ENCODE measurements at regions not wholly inside any gene's neighbourhood (a gene's known extent, or its start where the extent isn't known, plus 50 kb on each side); places are given as distances from the start of the nearest gene placed in this dataset.

DNA sequence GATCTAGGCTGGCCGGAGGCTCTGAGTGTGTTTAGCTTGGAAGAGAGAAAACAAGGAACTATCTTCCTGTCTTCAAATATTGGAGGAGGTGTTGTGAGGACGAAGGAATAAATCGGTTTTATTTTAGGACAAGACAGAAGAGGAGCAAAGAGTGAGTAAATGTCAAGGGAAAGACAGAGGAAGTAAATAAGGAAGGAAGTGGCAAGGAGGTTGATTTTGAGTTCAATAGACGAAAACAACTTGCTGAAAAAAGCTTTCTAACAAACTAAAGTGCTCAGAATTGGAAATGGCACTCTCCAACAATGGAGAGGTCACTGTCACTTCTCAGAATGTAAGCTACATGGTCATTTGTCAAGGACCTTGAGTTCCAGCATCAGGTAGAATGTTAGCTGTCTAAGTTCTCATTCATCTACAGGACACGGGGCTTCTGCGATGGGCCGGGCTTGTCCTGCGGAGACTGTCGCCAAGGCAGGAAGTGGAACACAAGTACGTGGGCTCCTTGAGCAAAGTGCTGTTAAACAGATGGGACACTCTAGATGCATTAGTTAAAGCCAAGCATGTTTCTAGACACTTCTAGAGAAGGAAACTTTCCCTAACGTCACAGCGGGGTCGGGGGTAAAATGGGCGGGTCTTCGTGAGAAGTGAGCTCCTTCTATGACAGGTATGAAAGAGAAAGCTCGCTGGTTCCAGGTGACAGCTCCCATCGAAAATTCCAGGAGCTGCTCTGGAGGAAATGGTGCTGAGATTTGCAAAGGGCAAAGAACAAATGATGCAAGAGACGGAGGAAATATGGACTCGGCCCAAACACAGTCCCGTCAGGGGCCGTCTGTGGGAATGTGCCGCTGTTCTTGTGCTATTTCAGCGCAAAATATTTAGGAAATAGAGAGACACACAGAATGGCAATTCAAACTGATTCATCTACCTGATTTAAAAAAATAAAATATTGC lies 103.9 kb upstream of the UBL3 start:
- DNase-seq (peak; percentile 38), ATAC-seq (peak; percentile 84)

DNA sequence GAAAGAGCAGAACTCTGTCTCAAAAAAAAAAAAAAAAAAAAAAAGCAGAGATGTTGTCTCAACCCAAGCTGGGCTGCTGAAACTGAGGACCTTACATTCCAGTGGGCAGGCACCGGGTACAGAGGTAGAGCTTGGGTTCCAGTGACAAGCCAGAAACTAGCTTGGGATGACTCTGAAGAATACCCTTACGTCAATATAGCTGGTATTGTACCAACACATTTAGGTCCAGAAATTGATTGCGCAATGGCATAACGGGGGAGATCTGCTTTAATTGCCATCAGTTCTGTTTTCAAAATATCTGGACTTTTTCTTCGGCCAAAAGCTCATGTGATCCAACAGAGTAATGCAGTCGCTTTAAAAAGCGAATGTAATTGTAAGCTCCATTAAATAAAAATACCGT lies 103.1 kb upstream of the UBL3 start:
- DNase-seq (no peak), ATAC-seq (no peak)

- ATAC-seq (no peak), DNase-seq (no peak)
Observed at GRCh38 chr13:29952245-29952644, 101.8 kb upstream of the UBL3 start.

- no peak for DNase-seq
Observed at GRCh38 chr13:29948791-29949190, 98.4 kb upstream of the UBL3 start.

GRCh38 chr13:29948244-29948643 lies 97.8 kb upstream of the UBL3 start:
- no peak for ATAC-seq
- no peak for DNase-seq

More at GRCh38 chr13:29948791-29949190, 98.4 kb upstream of the UBL3 start:
- ATAC-seq, result no peak

- ATAC-seq, result no peak
- no peak for DNase-seq
Observed at GRCh38 chr13:29947839-29948238, 97.4 kb upstream of the UBL3 start.

DNA sequence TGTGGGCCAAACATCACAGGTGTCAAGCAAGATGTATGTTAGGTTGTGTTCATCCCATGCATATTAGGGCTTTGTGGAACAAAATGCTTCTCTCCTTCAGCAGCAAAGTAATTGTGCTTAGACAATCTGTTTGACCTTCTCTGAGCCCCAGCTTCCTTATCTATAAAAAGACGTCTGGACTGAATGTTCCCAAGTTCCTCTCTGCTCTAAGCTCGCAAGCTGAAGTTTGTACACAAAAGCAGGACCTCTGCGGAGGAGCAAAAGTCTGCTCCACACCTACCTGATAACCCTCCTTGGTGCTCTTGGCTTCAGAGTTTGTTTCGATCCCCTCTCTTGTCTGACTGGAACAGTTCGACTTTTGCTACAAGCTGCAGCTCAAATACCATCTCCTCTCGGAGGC lies 95.7 kb upstream of the UBL3 start:
- no peak for DNase-seq

DNA sequence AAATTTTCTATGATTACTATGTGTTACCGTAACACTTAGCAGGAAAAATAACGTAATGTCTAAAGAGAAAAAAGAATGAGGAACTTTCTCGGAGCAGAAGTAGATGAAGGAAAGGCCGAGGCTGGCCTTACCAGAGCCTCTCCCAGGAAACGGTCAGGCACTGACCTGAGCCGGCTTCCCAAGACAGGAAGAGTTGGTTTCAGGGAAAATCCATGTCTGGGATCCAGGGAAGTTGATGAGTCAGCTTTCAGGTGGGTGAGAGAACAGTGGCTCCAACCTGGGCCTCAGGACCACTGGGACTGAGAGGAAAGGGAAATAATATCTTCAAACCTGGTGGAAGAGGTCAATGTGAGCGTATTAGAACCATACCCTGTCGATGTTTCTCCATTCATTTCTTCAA lies 93.3 kb upstream of the UBL3 start:
- no peak for DNase-seq
- no peak for ATAC-seq

More for the DNA sequence above, 95.7 kb upstream of the UBL3 start:
- ATAC-seq, result no peak

DNA sequence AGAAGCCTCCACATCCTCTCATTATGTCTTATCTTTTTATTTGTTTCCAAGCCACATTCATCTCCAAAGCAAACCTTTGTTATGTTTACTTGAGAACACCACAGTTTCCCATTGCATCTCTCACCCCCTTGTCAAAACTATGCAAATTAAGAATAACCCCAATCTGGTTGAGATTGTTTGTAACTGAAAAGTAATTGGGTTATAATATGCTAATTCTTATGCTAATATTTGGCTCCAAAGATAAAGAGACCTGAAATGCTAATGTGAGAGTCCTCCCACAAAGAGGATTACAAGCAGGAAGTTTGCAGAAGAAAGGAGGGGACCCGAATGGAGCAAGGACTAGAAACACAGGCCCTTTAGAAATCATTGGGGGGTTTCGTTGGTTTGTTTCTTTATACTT lies 92.9 kb upstream of the UBL3 start:
- ATAC-seq (no peak), DNase-seq (no peak)

DNA sequence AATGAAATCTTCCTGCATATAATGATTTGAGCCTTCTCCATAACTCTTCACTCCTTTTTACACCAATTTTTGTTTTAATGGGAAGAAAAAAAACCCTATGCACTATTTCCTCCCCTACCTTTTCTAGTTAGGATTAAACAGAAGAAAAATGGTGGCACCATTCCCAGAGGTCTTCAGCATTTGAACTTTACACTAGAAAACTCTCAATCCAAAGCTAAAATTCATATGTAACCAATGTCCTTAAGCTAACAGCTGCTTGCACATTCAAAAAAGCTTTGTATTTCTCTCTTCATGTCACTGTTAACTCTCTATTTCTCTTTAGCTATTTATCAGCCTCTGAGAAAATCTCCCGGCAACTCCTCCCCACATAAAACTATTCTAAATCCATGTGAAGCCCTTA lies 90.3 kb upstream of the UBL3 start:
- no peak for ATAC-seq
- no peak for DNase-seq

GRCh38 chr13:29939158-29939557 lies 88.7 kb upstream of the UBL3 start:
- ATAC-seq (no peak), DNase-seq (no peak)

- DNase-seq, result no peak
- no peak for ATAC-seq
Observed at GRCh38 chr13:29937841-29938240, 87.4 kb upstream of the UBL3 start.

GRCh38 chr13:29937379-29937778 lies 87.0 kb upstream of the UBL3 start:
- no peak for DNase-seq

DNA sequence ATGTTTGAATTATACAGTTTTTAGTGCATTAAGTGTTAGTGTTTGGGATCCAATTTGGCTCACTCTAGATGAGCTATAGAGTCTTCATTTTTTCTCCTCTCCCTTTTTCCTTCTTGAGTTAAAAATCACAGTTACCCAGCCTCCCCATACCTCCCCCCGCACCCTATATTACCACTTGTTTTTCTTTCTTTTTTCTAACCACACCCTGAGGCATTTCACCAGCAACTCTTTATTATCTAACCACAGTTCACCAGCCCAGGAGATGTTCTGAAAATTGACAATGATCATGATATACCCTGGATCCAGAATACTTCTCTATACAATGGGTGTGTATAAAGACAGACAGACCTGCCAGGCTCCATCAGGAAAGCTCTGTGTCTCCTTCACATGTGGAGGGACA lies 86.5 kb upstream of the UBL3 start:
- ATAC-seq (no peak), DNase-seq (no peak)

More at GRCh38 chr13:29937379-29937778, 87.0 kb upstream of the UBL3 start:
- no peak for ATAC-seq

DNA sequence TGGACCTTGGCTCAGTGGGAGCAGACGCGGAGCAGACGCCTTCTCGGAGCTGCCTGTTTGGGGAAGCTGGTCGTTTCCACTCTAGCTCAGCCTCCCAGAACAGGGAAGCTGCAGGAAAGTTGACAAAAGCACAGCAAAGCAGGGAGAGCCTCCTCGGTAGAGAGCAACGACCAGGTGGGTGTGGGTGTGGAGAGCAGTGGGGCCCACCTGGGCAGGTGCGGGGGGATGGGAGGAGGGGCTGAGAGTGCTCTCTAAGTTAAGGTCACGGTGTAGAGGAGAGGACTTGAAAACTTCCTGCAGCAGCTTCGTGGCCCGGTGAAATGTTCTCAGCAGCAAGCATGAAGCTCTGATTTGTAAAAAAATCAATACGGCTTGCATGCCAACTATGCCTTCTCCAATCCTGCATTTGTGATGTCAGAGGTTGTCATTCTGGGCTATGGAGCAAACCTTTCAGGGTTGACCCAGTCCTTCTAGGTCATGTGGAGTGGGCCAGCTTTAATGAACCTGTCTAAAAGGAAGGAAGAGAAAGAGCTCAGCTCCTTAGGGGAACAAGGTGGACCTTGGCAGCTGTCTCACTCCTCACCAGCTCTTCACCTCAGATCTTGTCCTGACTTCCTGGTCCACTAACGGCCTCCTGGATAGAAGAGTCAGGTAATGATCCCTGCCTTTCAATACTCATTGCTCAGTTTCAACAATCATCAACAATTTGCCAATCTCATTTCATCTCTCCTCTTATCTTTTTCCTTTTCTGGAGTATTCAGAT lies 85.8 kb upstream of the UBL3 start:
- ATAC-seq (peak; percentile 1), DNase-seq (no peak)

DNA sequence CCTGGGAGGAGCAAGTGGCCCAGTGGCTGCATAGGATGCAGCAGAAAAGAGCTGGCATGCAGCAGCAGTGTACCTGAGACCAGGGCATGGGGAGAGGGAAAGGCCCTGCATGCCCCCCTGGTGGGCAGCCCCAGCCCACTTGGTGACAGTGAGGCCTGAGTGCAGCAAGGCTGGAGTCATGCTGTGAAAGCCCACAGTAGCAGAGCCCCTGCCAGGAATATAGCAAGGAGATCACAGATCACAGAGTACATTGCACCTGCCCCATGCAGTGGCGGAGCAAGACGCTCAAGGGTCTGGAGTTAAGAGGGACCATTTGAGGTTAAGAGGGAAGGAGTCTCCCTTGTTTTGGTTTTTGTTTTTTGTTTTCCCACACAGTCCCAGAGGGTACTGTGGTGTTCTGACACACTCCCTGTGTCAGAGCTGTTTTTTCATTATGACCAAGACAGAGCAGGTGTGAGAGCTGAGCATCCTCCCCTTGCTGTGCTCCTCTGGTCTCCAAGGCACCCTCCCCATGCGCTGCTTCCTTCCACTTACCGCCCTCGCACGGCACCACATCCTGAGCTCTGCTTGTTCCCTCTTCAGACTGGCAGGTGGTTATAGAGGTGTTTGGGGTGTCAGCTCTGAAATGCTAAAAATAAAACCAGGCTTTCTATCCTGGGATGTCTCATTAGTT lies 85.0 kb upstream of the UBL3 start:
- ATAC-seq, result peak; percentile 94
- DNase-seq, result peak; percentile 70

- ATAC-seq, result peak; percentile 8
- peak; percentile 13 for DNase-seq
Observed at GRCh38 chr13:29934531-29935308, 84.3 kb upstream of the UBL3 start.

GRCh38 chr13:29933401-29933800 lies 83.0 kb upstream of the UBL3 start:
- ATAC-seq (no peak), DNase-seq (no peak)

DNA sequence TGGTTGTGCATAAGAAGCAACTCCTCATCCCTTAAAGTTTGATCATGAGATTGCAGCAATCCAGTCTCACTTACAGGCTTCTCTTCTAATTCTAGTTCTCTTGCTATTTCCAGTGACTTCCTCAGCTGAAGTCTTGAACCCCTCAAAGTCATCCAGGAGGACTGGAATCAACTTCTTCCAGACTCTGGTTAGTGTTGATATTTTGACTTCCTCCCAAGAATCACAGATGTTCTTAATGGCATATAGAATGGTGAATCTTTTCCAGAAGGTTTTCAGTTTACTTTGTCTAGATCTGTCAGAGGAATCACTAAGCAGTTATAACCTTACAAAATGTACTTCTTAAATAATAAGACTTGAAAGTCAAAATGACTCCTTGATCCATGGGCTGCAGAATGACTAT lies 81.3 kb upstream of the UBL3 start:
- DNase-seq (no peak), ATAC-seq (no peak)

DNA sequence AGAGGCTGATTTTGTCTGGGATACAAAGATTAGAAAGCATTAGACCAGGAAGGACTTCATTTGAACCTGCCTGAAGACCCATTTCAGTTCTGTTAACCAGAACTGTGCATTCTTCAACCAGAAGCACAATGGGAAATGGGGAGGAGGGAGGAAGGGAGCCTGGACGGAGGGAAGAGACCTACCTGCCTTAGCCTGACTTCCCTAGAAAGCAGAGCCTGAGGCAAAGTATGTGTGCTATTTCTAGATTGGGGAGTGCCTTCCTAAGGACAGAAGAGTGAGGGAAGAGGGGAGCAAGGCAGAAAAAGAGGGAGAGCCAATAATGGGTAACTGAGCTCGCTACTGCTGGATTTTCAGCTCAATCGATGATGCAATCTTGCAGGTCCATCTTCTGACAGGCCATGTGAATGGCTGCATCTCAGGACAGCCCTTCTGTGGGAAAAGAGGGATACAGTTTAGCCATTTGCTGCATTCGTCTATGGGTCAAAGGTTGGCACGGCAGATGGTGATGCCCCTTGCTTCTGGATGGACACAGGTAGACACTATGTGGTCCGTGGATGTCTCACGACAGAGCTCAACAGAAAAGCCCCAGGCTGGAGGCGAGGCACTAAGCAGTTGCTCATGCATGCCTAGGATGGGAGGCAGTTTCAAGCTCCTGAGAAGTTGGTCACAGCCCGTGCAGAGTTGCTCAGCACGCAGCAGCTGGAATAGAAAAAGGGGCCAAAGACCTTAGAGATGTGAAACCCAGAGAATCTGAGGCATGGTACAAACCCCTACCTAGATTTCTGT lies 78.8 kb upstream of the UBL3 start:
- DNase-seq (no peak), ATAC-seq (no peak)

DNA sequence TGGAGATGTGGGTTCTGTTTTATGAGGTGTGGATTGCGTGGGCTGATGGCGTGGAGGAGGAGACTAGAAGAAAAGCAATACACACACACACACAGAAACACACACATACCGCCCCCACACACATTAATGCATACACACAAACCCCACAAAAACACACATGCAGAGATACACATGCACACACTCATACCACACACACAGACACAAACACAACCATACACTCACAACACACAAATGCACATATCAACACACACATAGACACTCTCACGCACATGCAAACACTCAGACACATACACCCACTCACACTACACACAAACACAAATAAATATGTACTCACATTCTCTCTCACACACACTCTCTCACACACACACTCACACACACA lies 75.7 kb upstream of the UBL3 start:
- DNase-seq (no peak), ATAC-seq (no peak)
